ENCODE measurements at regions not wholly inside any gene's neighbourhood (a gene's known extent, or its start where the extent isn't known, plus 50 kb on each side); places are given as distances from the start of the nearest gene placed in this dataset.
A peak's percentile ranks its signal among the peaks of the same experiment; 100 is the strongest.

DNA sequence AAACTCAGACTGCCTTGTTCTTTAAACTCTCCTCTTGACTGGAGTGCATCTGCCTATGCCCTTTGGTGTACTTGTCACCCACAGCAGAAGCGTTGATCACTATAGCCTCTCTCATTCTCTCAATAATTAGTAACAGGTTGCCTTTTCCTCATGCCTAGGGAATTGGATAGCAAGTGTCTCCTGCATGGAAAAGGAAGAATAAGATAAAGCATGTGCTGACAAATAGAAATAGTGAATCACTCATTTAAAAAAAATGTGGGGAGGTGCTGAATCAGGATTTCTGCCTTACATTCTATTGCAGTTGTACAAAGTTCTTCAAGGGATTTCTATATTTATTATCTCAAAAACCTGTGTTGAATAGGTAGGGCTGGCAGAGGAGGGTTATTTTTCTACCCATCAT lies 323.0 kb downstream of the TXNL1 start:
- Histone ChIP-seq H3K9me3 (ENCODE audit: control insufficient read depth, low read length) (no peaks in the 10 kb centered on the region), H3K27me3 (ENCODE audit: control insufficient read depth, insufficient read depth) (no peaks in the 10 kb centered on the region), H3K4me1 (ENCODE audit: control insufficient read depth, insufficient read depth, low read length) (no peaks in the 10 kb centered on the region), H3K4me3 (ENCODE audit: low read length) (no peak overlapping the region), H3K27ac (ENCODE audit: low read length) (no peak overlapping the region)
- intact Hi-C loops (cut with DNase I) = no loop called here
- ATAC-seq = no peak
- 81% methylated on average over 1 of the region's 1 CpG for WGBS
- DNase-seq = no peak

DNA sequence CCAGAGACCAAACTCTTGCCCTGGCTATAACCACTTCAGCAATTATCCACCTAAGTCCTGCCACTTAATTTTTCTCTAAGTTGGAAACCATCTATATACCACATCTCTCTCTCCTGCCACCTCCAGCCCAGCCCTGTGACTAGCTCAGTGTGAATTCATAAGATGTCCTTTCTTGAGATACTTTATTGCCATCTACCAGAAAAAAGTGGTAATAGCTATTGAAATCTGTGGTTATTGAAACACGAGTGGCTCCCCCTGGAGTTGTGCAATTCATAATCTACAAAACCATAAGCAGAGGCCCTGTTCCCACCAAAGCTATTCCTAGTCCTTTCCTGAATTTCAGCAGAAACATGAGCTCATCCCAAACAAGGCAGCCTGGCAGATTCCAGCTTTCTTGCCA lies 324.0 kb downstream of the TXNL1 start:
- no peak for ATAC-seq
- no peaks in the 10 kb centered on the region for H3K4me1 ChIP-seq (ENCODE audit: control insufficient read depth, insufficient read depth, low read length)
- intact Hi-C loops (cut with DNase I) = no loop called here
- no peak overlapping the region for H3K27ac ChIP-seq (ENCODE audit: low read length)
- no peak overlapping the region for H3K4me3 ChIP-seq (ENCODE audit: low read length)
- WGBS = 85% methylated on average over 1 of the region's 1 CpG
- H3K9me3 ChIP-seq (ENCODE audit: control insufficient read depth, low read length) = no peaks in the 10 kb centered on the region
- no peaks in the 10 kb centered on the region for H3K27me3 ChIP-seq (ENCODE audit: control insufficient read depth, insufficient read depth)
- DNase-seq = no peak

DNA sequence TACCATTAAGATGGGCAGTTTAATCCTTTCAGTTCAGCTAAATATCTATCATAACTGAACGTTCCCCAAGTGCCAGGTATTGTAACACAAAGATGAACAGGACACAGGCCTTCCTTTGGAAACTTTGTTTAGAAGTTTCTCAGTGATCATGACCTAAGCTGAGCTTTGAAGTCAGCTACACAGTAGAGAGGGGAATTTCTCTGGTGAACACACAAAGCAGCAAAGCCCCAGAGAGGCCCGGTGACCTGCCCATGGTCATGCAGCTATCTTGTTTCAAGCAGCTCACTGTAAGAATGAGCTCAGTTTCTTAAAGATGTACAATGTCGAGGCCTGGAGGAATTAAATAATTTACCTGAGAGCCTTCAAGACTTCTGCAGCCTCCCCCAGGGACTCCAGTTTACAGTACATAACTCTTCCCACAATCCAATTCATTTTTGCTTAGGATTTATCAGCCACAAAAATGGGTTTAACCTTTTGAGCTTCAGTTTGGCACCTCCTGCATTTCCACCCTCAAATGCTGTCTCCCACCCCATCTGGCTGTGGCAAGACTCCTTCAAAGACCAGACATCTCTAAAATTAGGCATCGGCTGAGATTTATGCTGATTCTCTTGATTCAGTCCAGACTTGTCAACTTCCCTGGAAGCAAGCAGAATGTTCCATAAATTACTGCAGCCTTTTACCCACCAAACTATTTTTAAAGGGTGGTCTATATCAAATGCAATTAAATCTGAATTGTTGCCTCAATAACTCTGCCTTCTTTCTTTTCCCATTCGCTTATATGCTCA lies 325.6 kb downstream of the TXNL1 start:
- no peaks in the 10 kb centered on the region for H3K27me3 ChIP-seq (ENCODE audit: control insufficient read depth, insufficient read depth)
- 84% methylated on average over 5 of the region's 5 CpGs for WGBS

DNA sequence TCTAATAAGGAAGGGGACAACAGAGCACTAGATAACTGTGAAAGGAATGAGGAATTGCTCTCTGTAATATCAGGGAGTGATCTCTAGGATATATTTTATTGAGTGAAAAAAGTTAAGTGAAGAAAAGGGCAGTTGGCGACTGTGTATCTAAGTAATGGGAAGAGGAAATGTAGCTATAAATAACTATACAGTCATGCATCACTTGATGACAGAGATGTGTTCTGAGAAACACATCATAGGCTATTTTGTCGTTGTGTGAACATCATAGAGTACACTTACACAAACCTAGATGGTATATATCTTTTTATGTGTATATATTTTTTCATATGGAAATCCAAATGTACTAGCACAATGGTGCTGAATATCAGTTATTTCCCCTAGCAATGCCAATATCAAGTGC lies 329.3 kb downstream of the TXNL1 start:
- no peaks in the 10 kb centered on the region for H3K27me3 ChIP-seq (ENCODE audit: control insufficient read depth, insufficient read depth)
- ATAC-seq = peak in 1 of 2 donors; percentile 49
- no peaks in the 10 kb centered on the region for H3K9me3 ChIP-seq (ENCODE audit: control insufficient read depth, low read length)
- no peak overlapping the region for H3K4me3 ChIP-seq (ENCODE audit: low read length)
- 23% methylated on average over 2 of the region's 2 CpGs for WGBS
- no peak overlapping the region for H3K27ac ChIP-seq (ENCODE audit: low read length)
- DNase-seq = no peak
- intact Hi-C loops (cut with DNase I) = no loop called here
- H3K4me1 ChIP-seq (ENCODE audit: control insufficient read depth, insufficient read depth, low read length) = no peaks in the 10 kb centered on the region

More for the DNA sequence above, 325.6 kb downstream of the TXNL1 start:
- Histone ChIP-seq H3K4me1 (ENCODE audit: control insufficient read depth, insufficient read depth, low read length) (no peaks in the 10 kb centered on the region), H3K27ac (ENCODE audit: low read length) (no peak overlapping the region), H3K9me3 (ENCODE audit: control insufficient read depth, low read length) (no peaks in the 10 kb centered on the region), H3K4me3 (ENCODE audit: low read length) (no peak overlapping the region)
- no peak for DNase-seq
- ATAC-seq = no peak
- intact Hi-C loops (cut with DNase I) = no loop called here

DNA sequence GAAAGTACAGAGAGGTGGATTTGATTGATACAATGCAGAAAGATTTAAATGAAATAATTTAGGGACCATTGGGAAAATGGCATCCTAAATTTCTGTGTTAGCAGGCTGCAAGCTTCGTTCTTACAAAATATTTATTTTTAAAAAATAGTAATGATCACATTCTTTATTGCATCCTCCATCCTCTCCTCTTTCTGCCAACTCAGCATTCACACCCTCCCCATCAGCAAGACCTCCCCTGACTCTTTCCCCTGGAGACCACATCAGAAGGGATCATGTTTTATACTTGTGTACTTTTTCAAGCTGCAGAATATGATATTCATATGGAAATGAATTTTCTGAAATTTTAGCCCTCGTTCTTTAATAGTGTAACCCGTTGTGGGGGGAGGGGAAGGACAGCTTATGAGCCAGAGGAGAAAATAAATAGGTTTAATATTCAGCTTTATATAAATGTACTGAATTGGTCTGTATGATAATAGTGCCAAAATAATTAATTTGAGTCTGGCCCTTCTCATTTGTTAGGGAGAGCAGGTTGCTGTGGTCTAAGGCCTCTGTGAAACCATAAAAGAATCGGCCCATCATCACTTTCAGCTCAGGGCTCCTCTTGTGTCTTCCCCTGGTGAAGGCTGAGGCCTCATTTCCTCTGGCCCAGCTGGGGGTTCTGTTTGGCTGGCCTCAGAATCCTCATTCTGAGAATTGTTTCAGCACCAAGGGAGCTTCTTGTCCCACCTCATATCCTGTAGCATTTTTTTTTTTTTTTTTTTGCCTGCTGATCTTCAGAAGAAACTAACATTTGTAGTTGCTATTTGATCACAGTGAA lies 330.8 kb downstream of the TXNL1 start:
- intact Hi-C loops (cut with DNase I) = no loop called here
- ATAC-seq = no peak
- Histone ChIP-seq H3K27ac (ENCODE audit: low read length) (no peak overlapping the region), H3K4me1 (ENCODE audit: control insufficient read depth, insufficient read depth, low read length) (no peaks in the 10 kb centered on the region), H3K27me3 (ENCODE audit: control insufficient read depth, insufficient read depth) (no peaks in the 10 kb centered on the region), H3K4me3 (ENCODE audit: low read length) (no peak overlapping the region), H3K9me3 (ENCODE audit: control insufficient read depth, low read length) (no peaks in the 10 kb centered on the region)
- 78% methylated on average over 4 of the region's 4 CpGs for WGBS
- no peak for DNase-seq

DNA sequence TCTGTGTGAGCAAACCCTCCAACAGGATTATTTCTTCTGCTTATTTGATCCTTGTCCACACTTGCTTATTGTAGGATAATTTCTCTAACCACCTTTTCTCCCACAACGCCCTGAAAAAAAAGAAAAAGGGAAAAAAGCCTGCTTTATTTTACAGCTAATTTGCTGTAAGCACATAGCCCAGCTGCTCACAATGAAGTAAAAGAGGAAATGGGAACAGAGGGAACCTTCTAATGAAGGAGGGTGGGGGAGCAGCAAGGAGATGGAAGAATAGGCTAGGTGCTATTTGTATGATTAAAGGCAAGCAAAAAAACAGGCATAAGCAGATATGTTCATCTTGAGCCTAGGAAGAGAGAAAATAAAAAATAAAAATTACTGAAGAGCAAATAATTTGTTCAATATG lies 331.6 kb downstream of the TXNL1 start:
- ATAC-seq (no peak), DNase-seq (no peak)
- no peaks in the 10 kb centered on the region for H3K4me1 ChIP-seq (ENCODE audit: control insufficient read depth, insufficient read depth, low read length)
- H3K4me3 ChIP-seq (ENCODE audit: low read length) = no peak overlapping the region
- 60% methylated on average over 1 of the region's 1 CpG for WGBS
- no peaks in the 10 kb centered on the region for H3K27me3 ChIP-seq (ENCODE audit: control insufficient read depth, insufficient read depth)
- intact Hi-C loops (cut with DNase I) = no loop called here
- H3K27ac ChIP-seq (ENCODE audit: low read length) = no peak overlapping the region
- no peaks in the 10 kb centered on the region for H3K9me3 ChIP-seq (ENCODE audit: control insufficient read depth, low read length)

DNA sequence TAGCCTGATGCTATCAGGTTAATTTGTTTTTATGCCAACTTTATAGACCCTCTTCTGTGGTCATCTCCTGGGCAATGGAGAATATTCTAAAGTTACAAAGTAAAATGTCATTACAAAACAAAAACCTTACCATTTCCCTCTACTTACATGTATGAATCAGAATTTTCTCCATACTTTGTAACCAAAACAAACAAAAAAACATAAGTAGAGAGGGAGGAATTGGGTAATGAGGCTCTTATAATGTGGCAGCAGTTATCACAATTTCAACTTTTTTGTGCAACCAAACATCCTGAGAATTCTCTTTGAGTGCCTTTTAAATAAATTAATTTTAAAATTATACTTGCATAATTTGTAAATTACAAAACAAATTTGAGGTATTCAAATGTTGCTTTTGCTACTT lies 332.8 kb downstream of the TXNL1 start:
- intact Hi-C loops (cut with DNase I) = no loop called here
- H3K27me3 ChIP-seq (ENCODE audit: control insufficient read depth, insufficient read depth) = no peaks in the 10 kb centered on the region
- no peak overlapping the region for H3K27ac ChIP-seq (ENCODE audit: low read length)
- ATAC-seq (no peak), DNase-seq (no peak)
- H3K9me3 ChIP-seq (ENCODE audit: control insufficient read depth, low read length) = no peaks in the 10 kb centered on the region
- no peaks in the 10 kb centered on the region for H3K4me1 ChIP-seq (ENCODE audit: control insufficient read depth, insufficient read depth, low read length)
- no peak overlapping the region for H3K4me3 ChIP-seq (ENCODE audit: low read length)

DNA sequence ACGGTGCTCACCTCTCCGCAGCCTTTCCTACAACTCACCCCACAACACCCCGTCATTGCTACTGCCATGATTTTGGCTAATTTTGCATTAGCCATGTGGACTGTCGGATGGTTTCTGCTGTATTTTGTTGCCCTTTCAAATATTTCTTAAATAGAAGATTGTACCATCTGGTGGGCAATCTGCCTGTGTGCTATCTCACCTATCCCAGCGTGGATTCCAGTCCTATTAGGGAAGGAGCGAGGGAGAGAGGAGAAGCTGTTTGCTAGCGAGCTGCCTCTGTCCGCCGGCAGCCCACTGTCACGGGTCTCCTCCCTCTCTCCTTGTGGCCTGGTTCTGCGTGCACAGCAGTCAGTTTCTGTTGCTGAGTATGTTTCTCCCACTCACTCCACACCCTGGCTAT lies 336.2 kb downstream of the TXNL1 start:
- no peak overlapping the region for H3K27ac ChIP-seq (ENCODE audit: low read length)
- no peak overlapping the region for H3K4me3 ChIP-seq (ENCODE audit: low read length)
- ATAC-seq (no peak), DNase-seq (no peak)
- no peaks in the 10 kb centered on the region for H3K27me3 ChIP-seq (ENCODE audit: control insufficient read depth, insufficient read depth)
- H3K9me3 ChIP-seq (ENCODE audit: control insufficient read depth, low read length) = no peaks in the 10 kb centered on the region
- WGBS = 88% methylated on average over 11 of the region's 11 CpGs
- H3K4me1 ChIP-seq (ENCODE audit: control insufficient read depth, insufficient read depth, low read length) = peaks cover 1% of the 10 kb centered on the region
- intact Hi-C loops (cut with DNase I) = no loop called here

DNA sequence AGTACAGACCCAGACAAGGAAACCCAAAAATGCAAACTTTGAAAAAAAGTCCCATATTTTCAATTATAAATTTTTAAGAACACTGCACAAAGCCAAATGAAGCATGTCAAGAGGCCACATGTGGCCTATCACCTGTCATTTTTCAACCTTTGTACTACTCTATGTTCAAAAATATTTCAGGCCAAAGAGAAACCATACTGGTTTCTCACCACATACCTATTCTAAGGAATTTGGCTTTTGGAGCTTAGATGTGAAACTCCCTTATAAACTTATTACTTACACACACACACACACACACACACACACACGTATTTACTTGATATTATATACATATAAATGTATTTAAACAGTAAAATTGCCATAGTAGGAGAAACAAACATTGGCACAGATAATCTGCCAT lies 338.7 kb downstream of the TXNL1 start:
- H3K9me3 ChIP-seq (ENCODE audit: control insufficient read depth, low read length) = no peaks in the 10 kb centered on the region
- peaks cover 1% of the 10 kb centered on the region for H3K4me1 ChIP-seq (ENCODE audit: control insufficient read depth, insufficient read depth, low read length)
- intact Hi-C loops (cut with DNase I) = no loop called here
- 79% methylated on average over 1 of the region's 1 CpG for WGBS
- H3K27me3 ChIP-seq (ENCODE audit: control insufficient read depth, insufficient read depth) = no peaks in the 10 kb centered on the region
- no peak for ATAC-seq
- H3K27ac ChIP-seq (ENCODE audit: low read length) = no peak overlapping the region
- H3K4me3 ChIP-seq (ENCODE audit: low read length) = no peak overlapping the region
- no peak for DNase-seq

DNA sequence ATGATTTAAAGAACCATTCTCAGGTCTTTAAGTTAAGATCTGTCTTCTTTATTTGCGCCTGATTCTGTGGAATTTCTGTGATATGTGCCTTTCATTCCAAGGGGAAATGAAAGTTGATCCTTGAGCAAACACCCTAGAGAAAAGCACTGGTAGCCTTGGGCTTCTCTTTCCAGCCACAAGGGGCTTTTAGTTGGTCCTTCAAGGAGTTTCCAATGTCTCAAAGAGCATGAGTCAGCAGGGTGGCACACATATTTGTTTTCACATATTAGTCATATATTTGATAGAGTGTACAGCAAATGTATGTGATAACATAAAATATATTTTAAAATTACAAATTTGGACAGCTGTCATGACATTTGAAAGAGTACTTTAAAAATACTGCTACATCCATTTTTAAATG lies 339.5 kb downstream of the TXNL1 start:
- ATAC-seq (no peak), DNase-seq (no peak)
- H3K4me1 ChIP-seq (ENCODE audit: control insufficient read depth, insufficient read depth, low read length) = peaks cover 1% of the 10 kb centered on the region
- no peaks in the 10 kb centered on the region for H3K9me3 ChIP-seq (ENCODE audit: control insufficient read depth, low read length)
- no peaks in the 10 kb centered on the region for H3K27me3 ChIP-seq (ENCODE audit: control insufficient read depth, insufficient read depth)
- intact Hi-C loops (cut with DNase I) = no loop called here
- no peak overlapping the region for H3K4me3 ChIP-seq (ENCODE audit: low read length)
- H3K27ac ChIP-seq (ENCODE audit: low read length) = no peak overlapping the region
- 89% methylated on average over 1 of the region's 1 CpG for WGBS

DNA sequence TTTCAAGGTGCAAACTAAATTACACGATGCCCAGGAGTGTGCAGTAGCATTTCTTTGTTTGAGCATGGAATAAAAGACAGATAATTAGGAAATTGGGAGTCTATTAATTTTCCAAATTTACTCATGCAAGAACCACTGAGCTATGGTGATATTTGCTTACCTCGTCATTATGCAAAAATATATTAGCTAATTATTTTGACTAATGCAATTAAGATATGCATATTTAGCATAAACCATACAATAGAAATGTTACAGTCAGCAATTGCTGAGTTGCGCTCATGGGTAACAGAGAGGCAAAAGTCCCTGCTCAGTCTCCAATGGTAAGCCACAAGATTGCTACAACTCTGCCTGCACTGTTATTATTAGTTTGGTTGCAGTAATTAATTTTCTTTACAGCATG lies 342.0 kb downstream of the TXNL1 start:
- intact Hi-C loops (cut with DNase I) = no loop called here
- no peak overlapping the region for H3K4me3 ChIP-seq (ENCODE audit: low read length)
- 94% methylated on average over 3 of the region's 3 CpGs for WGBS
- ATAC-seq (no peak), DNase-seq (no peak)
- no peaks in the 10 kb centered on the region for H3K9me3 ChIP-seq (ENCODE audit: control insufficient read depth, low read length)
- peaks cover 1% of the 10 kb centered on the region for H3K4me1 ChIP-seq (ENCODE audit: control insufficient read depth, insufficient read depth, low read length)
- no peak overlapping the region for H3K27ac ChIP-seq (ENCODE audit: low read length)
- H3K27me3 ChIP-seq (ENCODE audit: control insufficient read depth, insufficient read depth) = no peaks in the 10 kb centered on the region
